ENCODE measurements at regions not wholly inside any gene's neighbourhood (a gene's known extent, or its start where the extent isn't known, plus 50 kb on each side); places are given as distances from the start of the nearest gene placed in this dataset.

GRCh38 chr18:22879293-22879692 lies 53.8 kb upstream of the RBBP8 start:
- TF ChIP-seq CTCF (IDR thresholded peaks at IDR 0.05; ENCODE audit: low read depth, low read length) = no peak
- H3K4me3 ChIP-seq = no peak overlapping the region
- H3K27me3 ChIP-seq = no peaks in the 10 kb centered on the region
- DNase-seq (ENCODE audit: low read depth in 1 of 2, low spot score in 1 of 2) = no peak
- H3K9me3 ChIP-seq (ENCODE audit: low read depth) = no peaks in the 10 kb centered on the region
- no peak overlapping the region for H3K27ac ChIP-seq
- H3K36me3 ChIP-seq = no peaks in the 10 kb centered on the region
- H3K4me1 ChIP-seq (ENCODE audit: low read depth) = peaks cover 4% of the 10 kb centered on the region

GRCh38 chr18:22882084-22882483 lies 51.0 kb upstream of the RBBP8 start:
- Histone ChIP-seq H3K27ac (no peak overlapping the region), H3K4me1 (ENCODE audit: low read depth) (no peaks in the 10 kb centered on the region)

GRCh38 chr18:22883179-22883578 lies 49.9 kb upstream of the RBBP8 start:
- no peak for TF ChIP-seq CTCF (IDR thresholded peaks at IDR 0.05; ENCODE audit: low read depth, low read length)
- no peaks in the 10 kb centered on the region for H3K4me1 ChIP-seq (ENCODE audit: low read depth)
- H3K27me3 ChIP-seq = no peaks in the 10 kb centered on the region
- no peak overlapping the region for H3K4me3 ChIP-seq
- H3K9me3 ChIP-seq (ENCODE audit: low read depth) = no peaks in the 10 kb centered on the region
- no peaks in the 10 kb centered on the region for H3K36me3 ChIP-seq
- DNase-seq (ENCODE audit: low read depth in 1 of 2, low spot score in 1 of 2) = no peak
- no peak overlapping the region for H3K27ac ChIP-seq

More at GRCh38 chr18:22882084-22882483, 51.0 kb upstream of the RBBP8 start:
- Histone ChIP-seq H3K9me3 (ENCODE audit: low read depth) (no peaks in the 10 kb centered on the region), H3K36me3 (no peaks in the 10 kb centered on the region), H3K27me3 (no peaks in the 10 kb centered on the region), H3K4me3 (no peak overlapping the region)
- no peak for TF ChIP-seq CTCF (IDR thresholded peaks at IDR 0.05; ENCODE audit: low read depth, low read length)
- no peak for DNase-seq (ENCODE audit: low read depth in 1 of 2, low spot score in 1 of 2)
